NB4 (cell line): ENCODE measurements at regions not wholly inside any gene's neighbourhood (a gene's known extent, or its start where the extent isn't known, plus 50 kb on each side); places are given as distances from the start of the nearest gene placed in this dataset.

Source experiments
- DNase-seq: peaks from one replicate; pipeline ENCODE4 v3.0.0; 2010; ENCODE audit warnings: low read depth
- H3K4me3 ChIP-seq: one replicate; pipeline ENCODE4 v1.5.1; 2011; ENCODE audit warnings: mild to moderate bottlenecking, low read depth, low read length, moderate library complexity
- MYC ChIP-seq: IDR thresholded peaks from 2 replicates; pipeline ENCODE4 v1.6.1; 2011; ENCODE audit warnings: low read depth, low read length
- POLR2A ChIP-seq: IDR thresholded peaks from 2 replicates; pipeline ENCODE4 v1.6.1; 2011; ENCODE audit warnings: mild to moderate bottlenecking; ENCODE audit not compliant: insufficient read length; ENCODE audit errors: extremely low read depth
- TF ChIP-seq, protein P1 (sequence below): IDR thresholded peaks from 2 replicates; pipeline ENCODE4 v1.6.1; 2011; ENCODE audit warnings: low read depth, low read length
- TF ChIP-seq, protein P2 (sequence below): IDR thresholded peaks from one replicate; pipeline ENCODE4 v1.5.1; 2012; ENCODE audit warnings: low read depth, low read length

DNA sequence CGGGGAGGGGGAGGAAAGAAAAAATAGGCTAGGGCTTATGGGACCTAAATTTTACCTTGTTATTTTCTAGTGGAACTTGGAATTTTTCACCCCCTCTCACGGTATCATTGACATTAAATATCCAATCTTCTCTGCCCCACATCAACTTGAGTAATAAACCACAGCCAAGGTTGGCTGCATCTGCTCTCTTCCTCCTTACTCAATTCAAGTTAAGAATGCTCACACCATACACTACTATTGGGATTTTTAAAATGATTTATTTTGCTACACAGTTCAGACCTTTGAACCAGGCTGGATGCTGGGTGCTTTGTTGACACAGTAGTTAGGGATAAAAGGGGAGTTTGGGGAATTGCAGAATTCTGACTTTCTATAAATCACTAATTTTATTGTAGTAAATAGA lies 78.2 kb upstream of the DHX15 start:
- H3K4me3 ChIP-seq = no peak overlapping the region
- no peak for TF ChIP-seq MYC
- TF ChIP-seq POLR2A = no peak
- TF ChIP-seq, protein P1, sequence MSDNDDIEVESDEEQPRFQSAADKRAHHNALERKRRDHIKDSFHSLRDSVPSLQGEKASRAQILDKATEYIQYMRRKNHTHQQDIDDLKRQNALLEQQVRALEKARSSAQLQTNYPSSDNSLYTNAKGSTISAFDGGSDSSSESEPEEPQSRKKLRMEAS = no peak
- TF ChIP-seq, protein P2, sequence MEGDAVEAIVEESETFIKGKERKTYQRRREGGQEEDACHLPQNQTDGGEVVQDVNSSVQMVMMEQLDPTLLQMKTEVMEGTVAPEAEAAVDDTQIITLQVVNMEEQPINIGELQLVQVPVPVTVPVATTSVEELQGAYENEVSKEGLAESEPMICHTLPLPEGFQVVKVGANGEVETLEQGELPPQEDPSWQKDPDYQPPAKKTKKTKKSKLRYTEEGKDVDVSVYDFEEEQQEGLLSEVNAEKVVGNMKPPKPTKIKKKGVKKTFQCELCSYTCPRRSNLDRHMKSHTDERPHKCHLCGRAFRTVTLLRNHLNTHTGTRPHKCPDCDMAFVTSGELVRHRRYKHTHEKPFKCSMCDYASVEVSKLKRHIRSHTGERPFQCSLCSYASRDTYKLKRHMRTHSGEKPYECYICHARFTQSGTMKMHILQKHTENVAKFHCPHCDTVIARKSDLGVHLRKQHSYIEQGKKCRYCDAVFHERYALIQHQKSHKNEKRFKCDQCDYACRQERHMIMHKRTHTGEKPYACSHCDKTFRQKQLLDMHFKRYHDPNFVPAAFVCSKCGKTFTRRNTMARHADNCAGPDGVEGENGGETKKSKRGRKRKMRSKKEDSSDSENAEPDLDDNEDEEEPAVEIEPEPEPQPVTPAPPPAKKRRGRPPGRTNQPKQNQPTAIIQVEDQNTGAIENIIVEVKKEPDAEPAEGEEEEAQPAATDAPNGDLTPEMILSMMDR = no peak
- no peak for DNase-seq

DNA sequence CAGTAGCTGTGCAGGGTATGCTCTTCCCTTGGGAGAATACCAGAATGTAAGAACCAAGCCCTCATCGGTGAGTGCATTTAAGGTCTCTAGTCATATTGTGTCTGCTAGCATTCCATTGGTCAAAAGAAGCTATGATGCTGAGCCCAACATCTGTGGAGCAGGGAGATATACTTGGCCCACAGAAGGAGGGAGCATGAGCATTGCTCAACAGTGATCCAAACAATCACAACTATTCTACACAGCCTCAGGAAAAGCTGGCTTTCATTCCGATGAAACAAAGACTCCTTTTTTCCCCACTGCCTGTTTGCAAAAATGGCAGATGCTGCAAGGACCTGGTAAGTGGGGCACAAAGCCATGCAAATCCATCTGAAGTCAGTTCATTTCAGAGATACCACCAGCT lies 80.6 kb upstream of the DHX15 start:
- TF ChIP-seq MYC (no peak), POLR2A (no peak)
- TF ChIP-seq, protein P1 = no peak
- TF ChIP-seq, protein P2 = no peak
- DNase-seq = no peak
- no peak overlapping the region for H3K4me3 ChIP-seq

DNA sequence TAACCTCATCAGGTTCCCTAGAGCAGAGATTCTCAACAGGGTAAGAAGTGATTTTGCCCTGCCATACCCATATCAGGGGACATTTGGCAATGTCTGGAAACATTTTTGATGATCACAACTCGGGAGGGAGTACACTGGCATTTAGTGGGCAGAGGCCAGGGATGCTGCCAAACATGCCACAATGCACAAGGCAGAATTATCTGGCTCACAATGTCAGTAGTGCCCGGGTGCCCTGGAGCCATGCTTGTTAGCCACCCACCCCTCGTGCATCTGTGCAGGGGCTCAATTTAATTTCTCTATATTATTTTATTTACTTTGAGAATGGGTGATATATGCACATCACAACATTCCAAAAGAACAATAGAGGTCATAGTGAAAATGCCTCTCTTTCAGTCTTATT lies 82.0 kb upstream of the DHX15 start:
- H3K4me3 ChIP-seq = no peak overlapping the region
- DNase-seq = no peak
- TF ChIP-seq POLR2A (no peak), MYC (no peak)
- TF ChIP-seq, protein P1 = no peak
- TF ChIP-seq, protein P2 = no peak

DNA sequence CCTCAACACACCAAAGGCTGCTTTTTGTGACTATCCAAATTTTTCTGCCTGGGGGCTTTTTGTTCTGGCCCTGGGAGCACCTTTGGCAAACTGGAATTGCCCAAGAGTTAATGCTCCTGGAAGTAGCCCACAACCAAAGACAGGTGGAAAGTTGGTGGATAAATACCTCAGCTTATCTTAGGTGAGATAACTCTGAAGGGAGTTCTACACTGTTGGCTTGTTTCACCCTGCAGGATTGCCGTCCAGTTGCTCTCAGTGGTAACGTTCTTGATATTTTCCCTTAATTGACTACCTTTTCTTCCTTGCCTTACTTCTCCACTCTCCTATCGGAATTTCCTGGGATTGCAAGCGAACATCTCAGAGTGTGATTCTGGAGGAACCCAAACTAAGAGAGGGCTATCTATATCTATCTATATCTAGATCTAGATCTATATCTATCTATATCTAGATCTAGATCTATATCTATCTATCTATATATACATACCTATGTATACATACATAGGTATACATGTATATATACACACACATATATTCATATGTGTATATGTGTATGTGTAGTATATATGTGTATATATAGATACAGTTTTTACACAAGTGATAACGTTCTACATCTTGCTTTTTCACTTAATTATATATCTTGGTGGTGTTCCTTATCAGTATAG lies 82.6 kb upstream of the DHX15 start:
- TF ChIP-seq POLR2A (no peak), MYC (no peak)
- TF ChIP-seq, protein P1 = no peak
- TF ChIP-seq, protein P2 = no peak
- DNase-seq = no peak

DNA sequence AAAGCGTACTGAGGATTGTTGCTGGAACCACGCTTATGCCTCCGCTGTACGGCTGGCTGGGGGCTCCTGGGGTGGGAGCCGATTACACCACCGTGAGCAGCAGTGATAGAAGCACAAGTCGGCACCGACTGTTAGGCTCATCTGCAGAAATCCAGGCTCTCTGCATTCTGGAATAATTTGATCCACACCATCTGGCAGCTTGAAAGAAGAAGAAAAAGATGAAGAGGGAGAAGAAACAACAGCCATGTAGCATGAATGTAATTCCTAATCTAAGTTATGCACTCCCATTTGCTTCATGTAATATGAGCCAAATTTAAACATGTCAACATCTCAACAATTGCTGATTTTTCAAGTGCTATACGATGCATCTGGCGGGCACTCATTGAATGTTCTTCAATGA lies 84.6 kb upstream of the DHX15 start:
- no peak overlapping the region for H3K4me3 ChIP-seq
- TF ChIP-seq, protein P2 = no peak
- no peak for TF ChIP-seq MYC
- TF ChIP-seq, protein P1 = no peak
- no peak for DNase-seq

More for the DNA sequence above, 82.6 kb upstream of the DHX15 start:
- H3K4me3 ChIP-seq = no peak overlapping the region

DNA sequence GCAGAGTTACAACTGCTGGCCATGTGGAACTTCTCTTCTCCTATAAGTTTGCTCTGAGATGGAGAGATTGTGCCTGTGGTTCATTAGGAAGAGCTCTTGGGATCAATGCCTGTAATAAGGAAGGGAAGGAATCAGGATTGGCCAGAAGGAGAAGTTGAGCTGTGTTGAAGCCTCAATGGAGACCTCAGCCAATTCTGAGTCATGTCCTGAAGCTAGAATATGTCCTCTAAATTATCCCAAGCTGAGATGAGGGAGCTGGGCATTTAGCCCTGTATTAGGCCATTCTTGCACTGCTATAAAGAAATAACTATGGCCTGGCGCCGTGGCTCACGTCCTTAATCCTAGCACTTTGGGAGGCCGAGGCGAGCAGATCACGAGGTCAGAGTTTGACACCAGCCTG lies 85.4 kb upstream of the DHX15 start:
- no peak for TF ChIP-seq POLR2A
- TF ChIP-seq, protein P1 = no peak
- TF ChIP-seq, protein P2 = no peak
- TF ChIP-seq MYC = no peak

More for the DNA sequence above, 85.4 kb upstream of the DHX15 start:
- H3K4me3 ChIP-seq = no peak overlapping the region
- no peak for DNase-seq
